OCI-LY1 (cell line): ENCODE measurements at regions not wholly inside any gene's neighbourhood (a gene's known extent, or its start where the extent isn't known, plus 50 kb on each side); places are given as distances from the start of the nearest gene placed in this dataset.
"Not testable (repeated sequence)": the region's sequence is repeated elsewhere in the genome, so short reads cannot be mapped to it uniquely, and the experiment has no call there.

ENCODE experiments used
- EZH2 ChIP-seq: fragments of 200-600 bp; sonication (generic), shearing (Covaris generic); IDR thresholded peaks from 2 replicates; pipeline ENCODE4 v1.8.0; 2017; ENCODE audit warnings: borderline replicate concordance, mixed run types, mild to moderate bottlenecking, antibody characterized with exemption, low read length, moderate library complexity, mixed read lengths
- TF ChIP-seq, protein P1 (sequence below): fragments of 200-600 bp; sonication (generic), shearing (Covaris generic); IDR thresholded peaks from 2 replicates; pipeline ENCODE4 v1.5.1; 2017; ENCODE audit warnings: mild to moderate bottlenecking, antibody characterized with exemption, low read length, moderate library complexity, mixed read lengths

DNA sequence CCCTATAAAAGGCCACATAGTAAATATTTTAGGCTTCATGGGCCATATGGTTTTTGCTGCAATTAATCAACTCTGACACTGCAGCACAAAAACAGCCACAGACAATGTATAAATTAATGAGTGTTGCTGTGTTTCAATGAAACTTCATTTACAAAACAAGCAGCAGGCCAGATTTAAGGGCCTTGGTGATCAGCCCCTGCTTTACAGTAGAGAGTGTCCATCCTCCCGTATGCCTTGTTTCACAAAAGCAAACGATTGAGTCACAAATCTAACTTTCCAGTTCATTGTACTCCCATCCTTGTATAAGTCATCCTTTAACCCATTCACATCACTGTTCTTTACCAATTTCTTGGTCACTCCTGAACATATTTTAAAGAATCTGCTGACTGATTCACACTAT is 94.3 kb upstream of the NOX4 start:
- TF ChIP-seq EZH2 = not testable (repeated sequence)
- TF ChIP-seq, protein P1, sequence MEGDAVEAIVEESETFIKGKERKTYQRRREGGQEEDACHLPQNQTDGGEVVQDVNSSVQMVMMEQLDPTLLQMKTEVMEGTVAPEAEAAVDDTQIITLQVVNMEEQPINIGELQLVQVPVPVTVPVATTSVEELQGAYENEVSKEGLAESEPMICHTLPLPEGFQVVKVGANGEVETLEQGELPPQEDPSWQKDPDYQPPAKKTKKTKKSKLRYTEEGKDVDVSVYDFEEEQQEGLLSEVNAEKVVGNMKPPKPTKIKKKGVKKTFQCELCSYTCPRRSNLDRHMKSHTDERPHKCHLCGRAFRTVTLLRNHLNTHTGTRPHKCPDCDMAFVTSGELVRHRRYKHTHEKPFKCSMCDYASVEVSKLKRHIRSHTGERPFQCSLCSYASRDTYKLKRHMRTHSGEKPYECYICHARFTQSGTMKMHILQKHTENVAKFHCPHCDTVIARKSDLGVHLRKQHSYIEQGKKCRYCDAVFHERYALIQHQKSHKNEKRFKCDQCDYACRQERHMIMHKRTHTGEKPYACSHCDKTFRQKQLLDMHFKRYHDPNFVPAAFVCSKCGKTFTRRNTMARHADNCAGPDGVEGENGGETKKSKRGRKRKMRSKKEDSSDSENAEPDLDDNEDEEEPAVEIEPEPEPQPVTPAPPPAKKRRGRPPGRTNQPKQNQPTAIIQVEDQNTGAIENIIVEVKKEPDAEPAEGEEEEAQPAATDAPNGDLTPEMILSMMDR = not testable (repeated sequence)
